ENCODE measurements at regions not wholly inside any gene's neighbourhood (a gene's known extent, or its start where the extent isn't known, plus 50 kb on each side); places are given as distances from the start of the nearest gene placed in this dataset.

- Histone ChIP-seq H3K27me3 (replicated peaks; ENCODE audit: insufficient read depth) (no peaks in the 10 kb centered on the region), H3K9me3 (no peaks in the 10 kb centered on the region), H3K36me3 (no peaks in the 10 kb centered on the region), H3K4me3 (no peak overlapping the region), H3K4me1 (ENCODE audit: control insufficient read depth in 1 of 2, low read depth in 2 of 2) (no peaks in the 10 kb centered on the region), H3K27ac (no peak overlapping the region)
- ATAC-seq (ENCODE audit: insufficient number of reproducible peaks, low FRiP score, low read depth) (no peak), DNase-seq (ENCODE audit: low spot score) (no peak)
- no peak for TF ChIP-seq CTCF (IDR thresholded peaks at IDR 0.05)
Observed at GRCh38 chr2:198767694-198768093, 690.0 kb downstream of the SATB2 start.

- no peak for DNase-seq (ENCODE audit: low spot score)
- no peaks in the 10 kb centered on the region for H3K9me3 ChIP-seq
- H3K27ac ChIP-seq = no peak overlapping the region
- no peak for TF ChIP-seq CTCF (IDR thresholded peaks at IDR 0.05)
- H3K36me3 ChIP-seq = no peaks in the 10 kb centered on the region
- no peaks in the 10 kb centered on the region for H3K4me1 ChIP-seq (ENCODE audit: control insufficient read depth in 1 of 2, low read depth in 2 of 2)
- ATAC-seq (ENCODE audit: insufficient number of reproducible peaks, low FRiP score, low read depth) = no peak
- H3K27me3 ChIP-seq (replicated peaks; ENCODE audit: insufficient read depth) = no peaks in the 10 kb centered on the region
- no peak overlapping the region for H3K4me3 ChIP-seq
Observed at GRCh38 chr2:198763793-198764192, 693.9 kb downstream of the SATB2 start.

GRCh38 chr2:198762441-198762840 is 695.3 kb downstream of the SATB2 start:
- H3K4me3 ChIP-seq = no peak overlapping the region
- DNase-seq (ENCODE audit: low spot score) = no peak
- H3K27me3 ChIP-seq (replicated peaks; ENCODE audit: insufficient read depth) = no peaks in the 10 kb centered on the region
- H3K9me3 ChIP-seq = no peaks in the 10 kb centered on the region
- no peak for TF ChIP-seq CTCF (IDR thresholded peaks at IDR 0.05)
- H3K27ac ChIP-seq = no peak overlapping the region
- ATAC-seq (ENCODE audit: insufficient number of reproducible peaks, low FRiP score, low read depth) = no peak
- no peaks in the 10 kb centered on the region for H3K4me1 ChIP-seq (ENCODE audit: control insufficient read depth in 1 of 2, low read depth in 2 of 2)
- H3K36me3 ChIP-seq = no peaks in the 10 kb centered on the region

- Histone ChIP-seq H3K9me3 (no peaks in the 10 kb centered on the region), H3K27me3 (replicated peaks; ENCODE audit: insufficient read depth) (no peaks in the 10 kb centered on the region), H3K36me3 (no peaks in the 10 kb centered on the region), H3K27ac (no peak overlapping the region), H3K4me1 (ENCODE audit: control insufficient read depth in 1 of 2, low read depth in 2 of 2) (no peaks in the 10 kb centered on the region), H3K4me3 (no peak overlapping the region)
- ATAC-seq (ENCODE audit: insufficient number of reproducible peaks, low FRiP score, low read depth) (no peak), DNase-seq (ENCODE audit: low spot score) (no peak)
- no peak for TF ChIP-seq CTCF (IDR thresholded peaks at IDR 0.05)
Observed at GRCh38 chr2:198757069-198757468, 700.7 kb downstream of the SATB2 start.

GRCh38 chr2:198756166-198756565 is 701.6 kb downstream of the SATB2 start:
- H3K4me3 ChIP-seq = no peak overlapping the region

More at GRCh38 chr2:198756166-198756565, 701.6 kb downstream of the SATB2 start:
- Histone ChIP-seq H3K36me3 (no peaks in the 10 kb centered on the region), H3K4me1 (ENCODE audit: control insufficient read depth in 1 of 2, low read depth in 2 of 2) (no peaks in the 10 kb centered on the region), H3K27me3 (replicated peaks; ENCODE audit: insufficient read depth) (no peaks in the 10 kb centered on the region), H3K9me3 (no peaks in the 10 kb centered on the region), H3K27ac (no peak overlapping the region)
- DNase-seq (ENCODE audit: low spot score) (no peak), ATAC-seq (ENCODE audit: insufficient number of reproducible peaks, low FRiP score, low read depth) (no peak)
- no peak for TF ChIP-seq CTCF (IDR thresholded peaks at IDR 0.05)
